ENCODE measurements at regions not wholly inside any gene's neighbourhood (a gene's known extent, or its start where the extent isn't known, plus 50 kb on each side); places are given as distances from the start of the nearest gene placed in this dataset.

DNA sequence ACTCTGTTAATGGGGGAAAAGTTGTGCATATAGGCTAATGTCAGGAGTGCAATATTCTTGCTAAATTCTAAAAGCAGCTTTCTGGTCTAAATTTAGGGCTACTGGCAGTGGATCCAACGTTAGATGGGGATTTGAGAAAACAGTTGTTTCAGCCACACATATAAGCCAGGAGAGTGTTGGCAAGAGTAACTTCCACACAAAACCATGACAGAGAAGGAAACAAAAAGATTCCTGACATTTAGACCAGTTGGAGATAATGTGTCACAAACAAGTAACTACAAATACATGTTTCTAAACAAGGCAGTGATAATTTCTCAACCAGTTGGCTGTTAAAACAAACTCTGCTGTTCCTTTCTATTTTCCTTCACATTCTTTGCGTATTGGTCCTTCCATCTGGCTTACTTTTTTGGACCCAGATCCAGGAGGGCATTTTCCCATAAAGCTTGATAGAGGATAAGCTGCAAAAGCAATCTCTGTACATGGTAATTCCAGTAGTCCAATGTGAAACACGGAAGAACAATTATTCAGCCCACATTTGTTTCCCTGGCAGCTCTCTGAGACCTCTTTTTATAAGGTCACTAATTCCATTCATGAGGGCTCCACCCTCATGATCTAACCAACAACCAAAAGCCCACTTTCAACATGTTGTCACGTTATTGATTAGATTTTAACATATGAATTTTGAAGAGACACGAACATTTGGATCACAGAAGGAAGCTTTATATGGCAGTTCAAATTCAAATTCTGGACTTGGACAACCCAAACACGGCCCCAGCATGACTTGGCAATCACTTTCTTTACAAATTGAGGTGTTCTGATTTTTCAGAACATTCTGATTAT lies 1888.6 kb downstream of the MRPL39 start:
- Histone ChIP-seq H3K36me3 (no peaks in the 10 kb centered on the region), H3K4me3 (no peak overlapping the region), H3K9me3 (peaks cover 0 to 3% of the 10 kb centered on the region in 2 donors), H3K4me1 (no peaks in the 10 kb centered on the region), H3K27me3 (no peaks in the 10 kb centered on the region), H3K27ac (no peak overlapping the region)
- intact Hi-C loops (cut with DNase I; ENCODE audit: low total_unique reads) (no loop called here), in situ Hi-C loops (cut with MboI; ENCODE audit: low pct_ligation_motif_present in 1 of 4, low pct_unique_long_range_greater_than_20kb in 1 of 4, low sequenced_read_pairs in 3 of 4) (no loop called here)
- 52 to 58% methylated on average over 6 of the region's 6 CpGs for WGBS, 2 donors (ENCODE audit: low coverage in 1 of 2)
- no peak for DNase-seq
- TF ChIP-seq POLR2A (IDR thresholded peaks at IDR 0.05) = no peak
- TF ChIP-seq, protein P1, sequence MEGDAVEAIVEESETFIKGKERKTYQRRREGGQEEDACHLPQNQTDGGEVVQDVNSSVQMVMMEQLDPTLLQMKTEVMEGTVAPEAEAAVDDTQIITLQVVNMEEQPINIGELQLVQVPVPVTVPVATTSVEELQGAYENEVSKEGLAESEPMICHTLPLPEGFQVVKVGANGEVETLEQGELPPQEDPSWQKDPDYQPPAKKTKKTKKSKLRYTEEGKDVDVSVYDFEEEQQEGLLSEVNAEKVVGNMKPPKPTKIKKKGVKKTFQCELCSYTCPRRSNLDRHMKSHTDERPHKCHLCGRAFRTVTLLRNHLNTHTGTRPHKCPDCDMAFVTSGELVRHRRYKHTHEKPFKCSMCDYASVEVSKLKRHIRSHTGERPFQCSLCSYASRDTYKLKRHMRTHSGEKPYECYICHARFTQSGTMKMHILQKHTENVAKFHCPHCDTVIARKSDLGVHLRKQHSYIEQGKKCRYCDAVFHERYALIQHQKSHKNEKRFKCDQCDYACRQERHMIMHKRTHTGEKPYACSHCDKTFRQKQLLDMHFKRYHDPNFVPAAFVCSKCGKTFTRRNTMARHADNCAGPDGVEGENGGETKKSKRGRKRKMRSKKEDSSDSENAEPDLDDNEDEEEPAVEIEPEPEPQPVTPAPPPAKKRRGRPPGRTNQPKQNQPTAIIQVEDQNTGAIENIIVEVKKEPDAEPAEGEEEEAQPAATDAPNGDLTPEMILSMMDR (IDR thresholded peaks at IDR 0.05) = no peak
- TF ChIP-seq POLR2AphosphoS5 (IDR thresholded peaks at IDR 0.05) = no peak
- TF ChIP-seq EP300 (IDR thresholded peaks at IDR 0.05; ENCODE audit: low read depth) = no peak

DNA sequence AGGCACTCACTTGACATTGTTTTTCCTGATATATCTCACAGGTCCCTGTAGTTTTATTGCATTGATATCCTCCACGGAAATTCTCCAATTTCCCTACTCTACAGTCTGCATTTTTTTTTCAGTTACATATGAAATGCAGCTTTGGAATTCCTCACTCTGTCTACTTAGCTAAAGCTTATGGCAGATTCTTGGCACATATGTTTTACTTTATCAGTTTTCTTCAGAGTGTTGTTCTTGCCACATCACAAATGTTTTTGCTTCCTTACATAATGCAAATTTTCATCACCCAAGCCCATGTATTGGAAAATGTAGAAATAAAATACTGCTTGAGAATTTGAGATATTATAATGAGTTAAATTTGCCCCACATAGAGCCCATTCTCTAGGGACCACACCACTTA lies 1895.1 kb downstream of the MRPL39 start:
- Histone ChIP-seq H3K27me3 (no peaks in the 10 kb centered on the region), H3K27ac (no peak overlapping the region), H3K4me1 (no peaks in the 10 kb centered on the region), H3K36me3 (no peaks in the 10 kb centered on the region), H3K4me3 (no peak overlapping the region), H3K9me3 (no peaks in the 10 kb centered on the region)
- intact Hi-C loops (cut with DNase I; ENCODE audit: low total_unique reads) (no loop called here), in situ Hi-C loops (cut with MboI; ENCODE audit: low pct_ligation_motif_present in 1 of 4, low pct_unique_long_range_greater_than_20kb in 1 of 4, low sequenced_read_pairs in 3 of 4) (no loop called here)
- no peak for DNase-seq
- TF ChIP-seq, protein P1 (IDR thresholded peaks at IDR 0.05) = no peak
- no peak for TF ChIP-seq EP300 (IDR thresholded peaks at IDR 0.05; ENCODE audit: low read depth)
- TF ChIP-seq POLR2AphosphoS5 (IDR thresholded peaks at IDR 0.05) = no peak
- no peak for TF ChIP-seq POLR2A (IDR thresholded peaks at IDR 0.05)
- WGBS, 2 donors (ENCODE audit: low coverage in 1 of 2) = 59 to 60% methylated on average over 1 of the region's 1 CpG

DNA sequence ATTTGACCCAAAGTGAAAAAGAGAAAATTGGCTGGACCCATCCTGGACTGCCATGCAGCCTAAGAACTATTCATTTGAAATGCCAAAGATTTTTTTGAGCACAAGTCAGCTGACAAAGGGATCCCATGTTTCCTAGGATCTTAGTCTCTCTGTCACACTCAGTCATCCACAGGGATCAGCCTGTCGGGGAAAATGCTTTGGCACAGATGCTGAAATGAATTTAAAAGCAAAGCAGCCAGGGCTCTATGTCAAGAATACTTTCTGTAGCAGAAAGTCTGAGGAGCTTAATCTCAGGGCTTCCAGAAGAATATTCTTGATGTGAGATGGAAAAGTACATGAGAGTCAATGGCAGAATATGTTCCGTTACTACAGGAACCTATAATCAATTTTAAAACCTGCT lies 1900.8 kb downstream of the MRPL39 start:
- H3K27me3 ChIP-seq = no peaks in the 10 kb centered on the region
- no peaks in the 10 kb centered on the region for H3K36me3 ChIP-seq
- no peaks in the 10 kb centered on the region for H3K9me3 ChIP-seq
- WGBS, 2 donors (ENCODE audit: low coverage in 1 of 2) = 78% methylated on average over 2 of the region's 2 CpGs; no CpG with 5 or more reads in 1 of the 2 donors
- H3K4me3 ChIP-seq = no peak overlapping the region
- no peak for DNase-seq
- TF ChIP-seq POLR2A (IDR thresholded peaks at IDR 0.05) (no peak), EP300 (IDR thresholded peaks at IDR 0.05; ENCODE audit: low read depth) (no peak), POLR2AphosphoS5 (IDR thresholded peaks at IDR 0.05) (no peak)
- TF ChIP-seq, protein P1 (IDR thresholded peaks at IDR 0.05) = no peak
- in situ Hi-C loops (cut with MboI; ENCODE audit: low pct_ligation_motif_present in 1 of 4, low pct_unique_long_range_greater_than_20kb in 1 of 4, low sequenced_read_pairs in 3 of 4) (no loop called here), intact Hi-C loops (cut with DNase I; ENCODE audit: low total_unique reads) (no loop called here)
- H3K27ac ChIP-seq = no peak overlapping the region
- H3K4me1 ChIP-seq = no peaks in the 10 kb centered on the region

DNA sequence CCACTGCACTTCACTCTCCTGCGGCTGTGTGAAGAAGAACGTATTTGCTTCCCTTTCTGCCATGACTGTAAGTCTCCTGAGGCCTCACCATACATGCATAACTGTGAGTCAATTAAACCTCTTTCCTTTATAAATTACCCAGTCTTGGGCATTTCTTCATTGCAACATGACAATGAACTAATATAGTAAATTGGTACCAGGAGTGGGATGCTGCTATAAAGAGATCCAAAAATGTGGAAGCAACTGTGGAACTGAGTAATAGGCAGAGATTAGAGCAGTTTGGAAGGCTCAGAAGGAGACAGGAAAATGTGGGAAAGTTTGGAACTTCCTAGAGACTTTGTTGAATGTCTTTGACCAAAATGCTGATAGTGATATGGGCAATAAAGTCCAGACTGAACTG lies 1907.9 kb downstream of the MRPL39 start:
- 83 to 87% methylated on average over 2 of the region's 2 CpGs for WGBS, 2 donors (ENCODE audit: low coverage in 1 of 2)
- DNase-seq = no peak
- TF ChIP-seq, protein P1 (IDR thresholded peaks at IDR 0.05) = no peak
- TF ChIP-seq POLR2A (IDR thresholded peaks at IDR 0.05) (no peak), EP300 (IDR thresholded peaks at IDR 0.05; ENCODE audit: low read depth) (no peak)
- intact Hi-C loops (cut with DNase I; ENCODE audit: low total_unique reads) = no loop called here
- no peaks in the 10 kb centered on the region for H3K27me3 ChIP-seq
- in situ Hi-C loops (cut with MboI; ENCODE audit: low pct_ligation_motif_present in 1 of 4, low pct_unique_long_range_greater_than_20kb in 1 of 4, low sequenced_read_pairs in 3 of 4) = no loop called here
- peaks cover 5 to 10% of the 10 kb centered on the region in 2 donors for H3K9me3 ChIP-seq
- no peak overlapping the region for H3K4me3 ChIP-seq
- H3K4me1 ChIP-seq = no peaks in the 10 kb centered on the region
- no peaks in the 10 kb centered on the region for H3K36me3 ChIP-seq
- H3K27ac ChIP-seq = no peak overlapping the region

All from transverse colon (tissue), 4 donors.